NAMALWA (cell line): ENCODE measurements at regions not wholly inside any gene's neighbourhood (a gene's known extent, or its start where the extent isn't known, plus 50 kb on each side); places are given as distances from the start of the nearest gene placed in this dataset.
"Not testable (repeated sequence)": the region's sequence is repeated elsewhere in the genome, so short reads cannot be mapped to it uniquely, and the experiment has no call there.

Source experiments
- DNase-seq: peaks from one replicate; pipeline ENCODE4 v3.0.0-alpha.2; 2015; ENCODE audit warnings: low spot score

- DNase-seq, result no peak
Measured at GRCh38 chr5:62178258-62178657, 127.7 kb upstream of the KIF2A start.

DNA sequence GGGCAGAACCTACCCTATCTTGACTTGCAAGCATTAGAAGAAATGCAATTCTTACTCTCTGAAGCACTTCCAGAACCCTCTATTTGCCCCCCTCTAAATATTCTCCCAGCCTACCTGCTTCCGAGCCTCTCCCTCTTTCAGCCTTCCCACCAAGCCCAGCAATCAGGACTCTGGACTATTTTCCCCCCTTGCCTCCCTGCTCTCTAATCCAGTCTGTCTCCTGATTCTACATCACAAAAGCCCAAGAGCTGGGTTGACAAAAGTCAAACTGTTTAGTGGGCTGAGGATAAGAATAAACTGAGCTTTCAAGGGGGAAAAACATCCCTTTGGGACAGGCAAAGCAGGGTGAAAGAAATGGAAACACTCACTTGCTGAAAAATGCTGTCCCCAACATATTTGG is 123.2 kb upstream of the KIF2A start:
- DNase-seq, result no peak

- DNase-seq, result no peak
Measured at GRCh38 chr5:62183727-62184126, 122.3 kb upstream of the KIF2A start.

DNA sequence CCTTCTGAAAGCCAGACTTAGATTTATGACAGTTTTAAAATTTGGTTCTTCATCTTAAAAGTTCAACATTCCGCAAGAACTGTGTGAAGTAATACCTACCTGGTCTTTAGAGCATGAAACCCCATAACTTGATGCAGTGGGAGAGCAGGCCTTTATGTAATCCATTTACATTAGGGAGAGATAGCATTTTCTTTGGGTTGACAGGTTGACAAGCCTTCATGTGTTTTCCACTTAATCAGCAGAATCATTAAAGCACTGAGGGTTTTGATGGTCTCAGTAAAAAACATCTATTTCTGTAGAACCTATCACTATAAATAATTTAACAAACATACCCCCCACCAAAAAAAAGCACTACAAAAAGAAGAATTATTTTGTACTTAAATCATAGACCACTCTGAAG is 121.6 kb upstream of the KIF2A start:
- DNase-seq, result no peak

- DNase-seq, result no peak
Measured at GRCh38 chr5:62190173-62190572, 115.8 kb upstream of the KIF2A start.

- DNase-seq, result no peak
Measured at GRCh38 chr5:62190931-62191330, 115.1 kb upstream of the KIF2A start.

DNA sequence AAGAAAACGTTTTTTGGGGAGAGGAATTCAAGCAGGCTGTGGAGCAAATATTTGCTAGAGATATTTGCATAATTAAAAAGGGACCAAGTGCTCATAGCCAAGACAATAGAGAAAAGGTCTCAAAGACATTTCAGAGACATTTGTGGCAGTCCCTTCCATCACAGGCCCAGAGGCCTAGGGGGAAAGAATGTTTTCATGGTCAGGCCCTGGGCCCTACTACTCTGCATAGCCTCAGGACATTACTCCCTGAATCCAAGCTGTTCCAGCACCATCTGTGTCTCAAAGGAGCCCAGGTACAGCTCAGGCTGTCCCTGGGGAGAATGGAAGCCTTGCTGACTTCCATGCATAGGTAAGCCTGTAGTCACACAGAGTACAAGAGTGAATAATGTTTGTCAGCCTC is 113.0 kb upstream of the KIF2A start:
- DNase-seq, result no peak

GRCh38 chr5:62196532-62196931 is 109.5 kb upstream of the KIF2A start:
- not testable (repeated sequence) for DNase-seq

DNA sequence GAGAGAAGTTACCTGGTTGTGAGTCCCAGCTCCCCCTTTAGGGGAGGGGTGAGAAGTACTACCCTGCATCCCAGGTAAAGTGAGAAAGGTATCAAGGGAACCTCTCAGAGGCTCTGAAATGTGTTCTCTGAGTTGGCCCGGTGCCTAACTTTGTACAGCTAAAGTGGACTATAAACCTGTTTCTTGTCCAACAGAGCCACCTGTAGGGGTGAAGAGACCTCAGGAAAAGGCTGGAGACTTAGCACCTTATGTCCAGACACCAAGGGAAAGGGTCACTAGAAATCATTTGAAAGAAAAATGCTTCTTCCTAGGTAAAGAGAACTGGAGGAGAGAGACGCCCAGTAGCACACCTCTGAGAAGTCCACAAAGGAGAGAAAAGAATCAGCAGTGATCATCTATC is 108.3 kb upstream of the KIF2A start:
- no peak for DNase-seq

DNA sequence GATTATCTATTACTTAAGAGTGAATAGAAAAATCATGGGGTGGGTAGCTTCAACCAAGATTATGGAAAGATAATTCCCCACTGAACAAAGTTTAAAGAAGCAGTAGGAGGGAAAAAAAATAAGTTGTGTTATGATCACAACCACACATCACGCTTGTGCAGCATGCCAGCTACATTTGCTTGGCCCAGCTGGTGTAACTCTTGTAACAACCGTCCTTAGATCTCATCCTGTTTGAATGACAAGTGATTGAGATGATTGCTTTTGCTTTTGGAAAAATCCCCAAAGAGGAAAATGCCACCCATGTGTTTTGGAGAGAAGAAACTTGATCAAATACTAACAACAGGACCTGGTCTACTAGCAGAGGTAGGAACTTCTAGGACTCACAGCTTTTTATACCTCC is 107.6 kb upstream of the KIF2A start:
- no peak for DNase-seq

- no peak for DNase-seq
Measured at GRCh38 chr5:62199792-62200716, 106.0 kb upstream of the KIF2A start.

DNA sequence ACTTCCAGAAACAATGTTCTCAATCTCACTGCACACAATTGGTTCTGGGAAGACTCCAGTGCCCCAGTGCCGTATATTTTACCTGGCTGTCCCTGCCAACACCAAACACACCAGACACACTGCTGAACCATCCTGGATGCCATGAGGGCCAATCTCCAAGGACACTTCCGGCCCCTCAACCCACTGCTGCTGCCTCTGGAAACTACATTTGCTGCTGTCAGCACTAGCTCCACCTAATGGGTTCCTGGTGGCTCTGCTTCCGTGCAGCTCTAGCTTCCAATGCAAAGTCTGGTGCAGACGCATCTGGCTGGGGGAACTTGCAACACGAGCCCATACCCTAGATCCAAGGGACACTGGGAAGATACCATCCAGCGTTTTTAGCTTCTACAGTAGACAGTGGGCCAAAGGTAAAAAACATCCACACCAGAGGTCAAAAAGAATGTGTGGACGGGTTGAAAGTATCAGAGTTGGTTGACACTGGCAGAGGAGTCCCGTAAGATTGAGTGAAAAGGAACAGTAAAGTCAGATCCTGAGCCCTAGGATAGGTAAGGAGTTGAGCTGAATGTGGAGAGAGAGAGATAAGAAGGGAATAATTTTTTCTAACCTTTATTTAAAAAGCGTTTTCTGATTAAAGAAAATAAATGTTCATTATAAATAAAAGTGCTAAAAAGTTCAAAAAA is 99.7 kb upstream of the KIF2A start:
- no peak for DNase-seq

DNA sequence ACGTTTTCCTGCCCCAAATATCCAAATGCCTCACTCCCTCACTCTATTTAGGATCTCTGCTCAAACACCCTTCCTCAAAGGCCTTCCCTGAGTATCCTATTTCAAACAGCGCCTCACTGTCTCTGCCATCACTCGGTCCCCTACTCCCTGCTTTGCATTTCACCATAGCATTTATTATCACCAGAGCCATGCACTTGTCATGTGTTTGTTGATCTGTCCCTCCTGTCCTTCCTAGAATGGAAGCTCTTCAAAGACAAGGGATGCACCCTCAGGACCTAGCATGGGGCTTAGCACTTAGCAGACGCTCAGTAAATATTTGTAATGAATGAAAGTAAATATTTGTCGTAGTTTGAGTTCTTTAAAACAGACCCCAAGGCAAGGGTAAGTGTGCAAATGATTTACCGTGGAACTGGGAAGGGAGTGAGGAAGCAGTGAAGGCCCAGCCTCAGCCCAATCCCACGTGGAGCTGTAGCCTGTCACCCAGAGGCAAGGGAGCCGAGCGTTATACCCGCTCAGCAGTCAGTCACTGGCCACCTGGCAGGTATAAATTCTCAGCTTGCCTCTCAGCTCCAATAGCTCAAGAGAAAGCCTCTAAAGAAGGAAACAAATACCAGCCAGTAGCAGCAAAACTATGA is 97.7 kb upstream of the KIF2A start:
- DNase-seq, result no peak

- DNase-seq, result no peak
Measured at GRCh38 chr5:62211405-62211804, 94.6 kb upstream of the KIF2A start.

DNA sequence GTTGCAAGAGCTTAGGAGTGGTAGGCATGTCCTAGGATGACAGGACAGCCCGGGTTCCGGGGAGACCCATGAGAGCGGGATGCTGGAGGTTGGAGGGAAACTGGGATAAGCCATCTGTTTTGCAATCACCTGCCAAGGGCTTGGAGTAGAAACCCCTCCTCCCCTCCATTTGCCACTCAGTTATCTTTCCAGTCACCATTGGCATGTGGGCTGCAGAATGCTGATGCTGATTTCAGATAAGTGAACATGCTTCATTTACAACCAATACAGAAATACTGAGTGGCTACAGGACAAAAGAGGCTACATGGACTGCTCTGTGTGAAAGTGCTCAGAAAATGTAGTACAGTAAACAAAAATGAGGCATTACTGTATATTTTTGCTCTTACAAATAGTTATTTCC is 93.4 kb upstream of the KIF2A start:
- no peak for DNase-seq

DNA sequence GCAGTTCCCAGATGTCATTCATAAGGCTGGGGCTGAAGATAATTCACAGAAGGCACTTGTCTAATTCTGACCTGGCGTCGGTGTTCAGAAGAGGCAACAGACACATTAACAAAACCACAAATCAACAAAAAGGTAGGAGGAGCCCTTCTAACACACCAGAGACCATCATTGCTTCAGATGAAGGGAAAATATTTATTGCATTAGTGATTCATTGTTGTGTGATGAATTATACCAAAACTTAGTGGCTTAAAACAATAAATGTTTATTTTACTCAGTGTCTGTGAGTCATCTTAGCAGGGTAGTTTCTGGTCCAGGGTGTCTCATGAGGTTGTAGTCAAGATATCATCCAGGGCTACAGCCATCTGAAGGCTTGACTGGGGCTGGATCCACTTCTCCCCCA is 91.3 kb upstream of the KIF2A start:
- no peak for DNase-seq

DNA sequence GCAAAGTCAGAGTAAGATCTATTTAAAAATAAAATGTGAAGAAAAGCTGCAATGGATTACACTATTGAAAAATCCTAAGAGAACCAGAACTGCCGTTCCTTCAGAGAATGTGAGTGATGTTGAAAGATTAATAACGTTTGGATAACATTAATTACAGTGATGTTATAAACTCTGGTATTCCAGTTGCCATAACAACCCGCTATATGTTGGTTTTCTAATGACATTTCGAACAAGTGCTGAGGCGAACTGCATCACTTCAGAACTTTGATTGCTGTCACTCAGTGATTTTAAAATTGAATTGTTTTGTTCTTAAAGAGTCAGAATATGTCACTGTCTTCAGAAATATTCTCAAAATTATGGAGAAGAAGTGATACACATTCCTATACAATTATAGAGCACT is 89.4 kb upstream of the KIF2A start:
- not testable (repeated sequence) for DNase-seq

DNA sequence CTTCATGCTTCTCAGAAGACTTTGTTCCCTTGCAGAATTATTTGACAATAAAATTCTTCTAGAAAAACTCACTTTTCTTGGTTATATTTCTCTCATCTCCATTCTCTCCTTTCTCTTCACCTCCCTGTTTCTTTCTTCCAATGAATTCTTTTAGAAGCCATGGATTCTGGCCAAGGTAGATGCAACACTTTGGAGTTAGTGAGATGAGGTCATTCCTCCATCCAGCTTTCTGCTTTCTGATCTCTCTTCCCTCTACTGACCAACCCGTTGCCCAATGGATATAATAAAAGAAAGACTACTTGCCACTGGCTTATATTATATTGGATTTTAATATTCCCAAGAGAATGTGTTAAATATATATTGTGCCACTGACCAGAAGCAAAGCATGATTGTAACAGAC is 88.9 kb upstream of the KIF2A start:
- DNase-seq, result not testable (repeated sequence)

- not testable (repeated sequence) for DNase-seq
Measured at GRCh38 chr5:62218860-62219259, 87.1 kb upstream of the KIF2A start.

- DNase-seq, result not testable (repeated sequence)
Measured at GRCh38 chr5:62221881-62222280, 84.1 kb upstream of the KIF2A start.

DNA sequence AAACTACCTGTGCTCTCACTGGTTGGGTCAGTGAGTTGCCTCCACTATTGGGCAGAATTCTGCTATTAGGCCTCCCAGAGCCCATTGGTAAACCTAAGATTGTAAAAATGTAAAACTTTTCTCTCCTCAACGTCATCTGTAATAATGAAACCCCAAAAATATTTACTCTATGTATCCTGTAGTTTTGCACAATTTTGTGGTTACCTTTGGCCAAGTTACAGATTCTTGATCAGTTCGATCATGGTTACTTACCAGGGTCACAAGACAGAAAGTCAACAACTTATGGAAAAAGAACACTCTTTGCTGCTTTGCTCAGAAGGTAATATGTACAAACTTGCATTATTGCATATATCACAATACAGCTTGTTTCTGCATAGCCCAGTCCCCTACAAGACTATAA is 83.7 kb upstream of the KIF2A start:
- DNase-seq, result not testable (repeated sequence)

GRCh38 chr5:62223312-62223670 is 82.7 kb upstream of the KIF2A start:
- DNase-seq, result not testable (repeated sequence)

GRCh38 chr5:62224987-62225601 is 80.9 kb upstream of the KIF2A start:
- peak; percentile 34 for DNase-seq
